Nucleus accumbens (tissue), 56 donors: ENCODE measurements at regions not wholly inside any gene's neighbourhood (a gene's known extent, or its start where the extent isn't known, plus 50 kb on each side); places are given as distances from the start of the nearest gene placed in this dataset.

Experiments
- DNase-seq, 56 donors: peaks; one replicate each; lab custom pipeline; 2025; lab: John Stamatoyannopoulos, UW

GRCh38 chr5:120738568-120738967 is 274.5 kb downstream of the PRR16 start:
- DNase-seq, result no peak

DNA sequence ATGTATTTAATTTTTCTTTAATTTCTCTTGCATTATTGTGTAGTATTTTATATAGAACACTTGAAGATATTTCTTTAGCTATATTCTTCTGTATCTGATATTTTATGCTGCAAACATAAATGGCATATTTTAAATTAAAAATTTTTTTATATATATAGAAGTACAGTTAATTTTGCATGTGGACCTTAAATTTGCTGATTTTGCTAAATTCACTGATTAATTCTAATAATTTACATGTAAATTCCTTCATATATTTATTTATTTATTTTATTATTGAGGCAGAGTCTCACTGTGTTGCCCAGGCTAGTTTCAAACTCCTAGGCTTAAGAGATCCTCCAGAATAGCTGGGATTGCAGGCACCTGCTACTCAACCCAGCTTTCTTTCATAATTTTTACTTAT is 276.9 kb downstream of the PRR16 start:
- DNase-seq, result no peak

- DNase-seq, result no peak
Measured at GRCh38 chr5:120748474-120748873, 284.4 kb downstream of the PRR16 start.

GRCh38 chr5:120749737-120750136 is 285.6 kb downstream of the PRR16 start:
- no peak for DNase-seq

DNA sequence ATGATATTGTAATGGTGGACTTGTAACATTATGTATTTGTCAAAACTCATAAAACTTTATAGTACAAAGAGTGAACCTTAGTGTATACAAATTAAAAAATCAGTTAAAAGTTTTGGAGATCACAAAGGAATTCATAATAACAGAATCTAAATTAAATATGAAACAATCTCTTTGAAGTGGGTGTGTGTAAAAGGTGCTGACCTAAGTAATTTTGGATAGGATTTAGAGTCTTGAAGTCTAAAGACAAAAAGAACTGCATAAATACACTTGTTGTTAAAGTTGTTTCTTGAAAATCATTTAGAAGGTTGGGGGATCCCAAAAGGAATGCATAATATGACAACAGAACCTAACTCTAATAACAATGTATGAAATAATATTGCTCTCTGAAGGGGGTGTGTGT is 295.5 kb downstream of the PRR16 start:
- no peak for DNase-seq

GRCh38 chr5:120761986-120762385 is 297.9 kb downstream of the PRR16 start:
- no peak for DNase-seq

- no peak for DNase-seq
Measured at GRCh38 chr5:120765189-120765588, 301.1 kb downstream of the PRR16 start.

DNA sequence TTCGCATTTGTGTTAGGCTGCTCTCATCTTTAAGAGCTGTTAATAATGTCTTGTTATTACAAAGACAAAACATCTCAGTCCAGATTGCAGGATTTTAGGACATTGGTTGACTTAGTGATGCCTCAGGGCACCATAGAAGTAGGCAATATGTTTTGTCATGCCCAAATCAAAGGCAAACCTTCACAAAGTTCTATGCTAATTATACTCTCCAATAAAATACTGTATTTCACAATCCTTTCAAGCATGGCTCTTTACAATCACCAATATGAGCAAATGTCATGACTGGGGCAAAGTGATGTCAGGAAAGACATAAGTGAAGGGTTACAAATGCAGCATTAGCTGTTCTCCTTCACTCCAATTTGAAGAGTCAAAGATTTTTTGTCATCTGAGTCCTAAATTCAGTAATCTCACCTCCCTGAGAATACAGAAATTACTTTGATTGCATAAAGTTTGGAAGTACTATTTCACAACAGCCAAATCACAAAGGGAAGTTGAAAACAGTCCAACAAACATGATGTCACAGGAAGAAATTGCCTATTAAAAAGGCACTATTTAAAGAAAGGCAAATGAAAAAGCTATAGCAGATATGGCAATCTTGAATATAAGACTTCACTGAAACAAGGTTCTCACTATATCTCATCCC is 303.2 kb downstream of the PRR16 start:
- DNase-seq, result no peak

GRCh38 chr5:120769312-120769872 is 305.3 kb downstream of the PRR16 start:
- DNase-seq, result no peak

- DNase-seq, result no peak
Measured at GRCh38 chr5:120771202-120771601, 307.1 kb downstream of the PRR16 start.

- DNase-seq, result no peak
Measured at GRCh38 chr5:120778491-120779484, 314.7 kb downstream of the PRR16 start.

- DNase-seq, result no peak
Measured at GRCh38 chr5:120779674-120780073, 315.6 kb downstream of the PRR16 start.

DNA sequence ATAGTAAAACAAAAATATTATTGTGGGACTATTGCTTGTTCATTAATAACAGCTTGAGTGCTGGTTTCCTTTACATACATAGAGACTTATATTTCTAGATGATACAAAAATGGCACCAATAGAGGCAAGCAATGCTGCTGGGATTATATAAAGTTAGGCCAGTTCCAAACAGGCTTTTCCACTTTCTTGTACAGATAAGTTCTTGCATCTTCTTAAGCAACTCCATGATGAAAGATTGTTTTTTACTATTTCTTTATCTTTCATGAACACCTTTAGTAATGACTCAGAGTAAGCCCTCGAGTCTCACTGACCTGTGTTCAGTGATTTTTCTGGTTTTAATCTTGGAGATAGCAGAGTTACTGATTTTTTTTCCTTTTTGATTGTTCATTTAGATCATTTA is 324.4 kb downstream of the PRR16 start:
- no peak for DNase-seq

DNA sequence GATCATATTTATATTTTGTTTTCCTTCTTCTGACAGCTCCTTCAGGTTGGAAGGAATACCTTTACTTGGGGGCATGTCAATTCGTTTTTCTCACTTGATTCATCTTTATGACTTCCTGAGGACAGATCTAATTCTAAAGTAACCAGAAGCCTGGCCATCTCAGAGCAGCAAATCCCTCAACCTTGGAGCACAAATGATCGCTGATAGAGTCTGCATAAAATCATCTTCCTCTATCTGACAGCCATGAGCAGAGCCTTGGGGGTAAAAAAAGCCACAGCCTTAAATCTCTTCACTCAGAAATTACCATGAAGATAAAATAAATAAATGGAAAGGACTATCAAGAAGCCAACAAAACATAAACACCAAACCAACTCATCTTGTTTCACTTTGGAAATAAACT is 325.8 kb downstream of the PRR16 start:
- no peak for DNase-seq

DNA sequence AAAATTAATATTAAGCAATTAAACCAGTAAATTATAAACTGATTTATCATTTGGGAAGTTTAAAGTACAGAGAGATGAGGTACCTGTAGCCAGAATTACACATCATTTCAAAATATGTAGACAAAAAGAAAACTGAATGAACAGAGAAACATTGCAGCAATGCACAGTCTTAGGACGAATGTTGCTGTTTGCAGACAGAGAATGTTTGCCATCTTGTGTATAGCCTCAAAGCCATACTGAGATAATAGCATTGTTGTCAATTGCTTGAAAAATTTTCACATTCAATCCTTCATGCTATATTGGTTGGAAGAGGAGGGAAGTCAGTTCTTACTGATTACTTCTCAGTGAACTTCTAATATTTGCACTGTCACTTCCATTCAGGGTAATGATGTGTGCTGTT is 326.2 kb downstream of the PRR16 start:
- DNase-seq, result no peak

- DNase-seq, result no peak
Measured at GRCh38 chr5:120792477-120792876, 328.4 kb downstream of the PRR16 start.

DNA sequence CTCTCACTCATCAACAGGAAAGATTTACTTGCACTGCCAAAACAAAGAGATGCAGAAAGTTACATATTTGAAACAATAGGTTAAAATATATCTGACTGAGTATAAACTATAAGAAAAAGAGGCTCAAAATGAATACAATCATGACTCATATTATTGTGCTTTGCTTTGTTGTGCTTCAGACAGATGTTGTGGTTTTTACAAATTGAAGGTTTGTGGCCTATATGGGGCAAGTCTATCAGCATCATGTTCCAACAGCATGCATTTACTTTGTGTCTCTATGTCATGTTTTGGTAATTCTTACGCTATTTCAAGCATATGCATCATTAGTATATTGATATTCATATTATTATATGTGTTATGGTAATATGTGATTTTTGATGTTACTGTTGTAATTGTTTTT is 330.0 kb downstream of the PRR16 start:
- DNase-seq, result no peak

DNA sequence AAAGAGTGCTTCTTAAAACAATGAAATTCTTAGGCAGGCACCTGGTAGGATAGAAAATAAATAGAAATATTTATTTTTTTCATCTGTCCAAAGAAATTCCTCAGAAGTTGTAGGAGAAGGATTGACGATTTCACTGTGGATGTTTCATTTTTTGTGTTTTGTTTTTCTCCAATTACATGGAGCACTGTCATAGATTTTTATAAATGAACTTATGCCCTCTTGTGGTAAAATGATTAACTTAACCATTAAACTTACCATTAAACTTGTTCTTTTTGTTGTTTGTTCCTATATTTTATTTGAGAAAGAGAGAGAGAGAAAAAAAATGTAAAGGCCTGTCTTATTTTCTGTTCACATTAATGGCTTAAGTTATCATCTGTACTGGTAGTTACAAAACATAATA is 339.2 kb downstream of the PRR16 start:
- no peak for DNase-seq

GRCh38 chr5:120805131-120805530 is 341.0 kb downstream of the PRR16 start:
- DNase-seq, result no peak

DNA sequence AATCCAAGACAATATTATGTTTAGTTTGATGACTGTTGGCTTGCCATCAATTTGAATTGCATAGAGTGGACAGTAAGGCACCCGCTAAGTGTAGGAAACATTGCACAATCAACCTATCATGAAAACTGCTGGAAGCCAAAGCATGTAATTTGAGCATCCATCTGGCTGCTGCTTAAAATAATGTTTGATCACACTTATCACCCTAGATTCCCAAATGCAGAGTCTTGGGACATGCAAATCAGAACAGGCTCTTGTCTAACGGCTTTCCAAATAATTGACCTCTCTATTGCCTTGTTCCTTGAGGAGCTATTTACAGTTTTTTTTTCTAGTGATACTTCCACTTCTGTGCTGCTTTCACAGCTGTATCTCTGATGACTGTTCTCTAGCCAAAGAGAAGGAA is 342.1 kb downstream of the PRR16 start:
- DNase-seq, result no peak

GRCh38 chr5:120808135-120808534 is 344.0 kb downstream of the PRR16 start:
- no peak for DNase-seq

DNA sequence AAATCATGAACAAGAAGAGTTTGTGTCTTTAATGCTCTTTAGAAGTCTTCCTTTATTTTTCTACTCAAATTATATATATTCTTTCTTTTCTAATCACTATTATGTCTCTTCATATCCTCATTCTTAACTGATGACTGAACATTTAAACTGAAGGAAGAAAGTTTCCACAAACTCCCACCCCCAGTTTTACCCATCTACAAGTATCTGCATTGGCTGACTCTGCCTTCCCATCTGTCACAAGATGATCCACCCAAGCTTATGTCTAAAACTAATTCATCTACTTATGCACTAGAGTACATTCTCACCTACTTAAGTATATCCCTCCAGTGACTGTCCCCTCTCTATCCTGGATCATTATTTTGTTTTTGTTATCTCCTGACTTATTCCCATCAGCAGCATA is 344.5 kb downstream of the PRR16 start:
- DNase-seq, result no peak
